Glutamatergic neuron (in vitro differentiated cells): ENCODE measurements at regions not wholly inside any gene's neighbourhood (a gene's known extent, or its start where the extent isn't known, plus 50 kb on each side); places are given as distances from the start of the nearest gene placed in this dataset.

Experiments used
- DNase-seq: peaks from one replicate; pipeline ENCODE4 v3.0.0; 2022
- H3K27ac Mint-ChIP-seq: one replicate; pipeline ENCODE4 v1.8.0; 2020; ENCODE audit warnings: mild to moderate bottlenecking, mixed read lengths, inconsistent platforms; ENCODE audit not compliant: unreplicated experiment
- H3K27me3 Mint-ChIP-seq: one replicate; pipeline ENCODE4 v1.8.0; 2020; ENCODE audit warnings: mild to moderate bottlenecking, moderate library complexity, mixed read lengths, inconsistent platforms; ENCODE audit not compliant: unreplicated experiment
- H3K36me3 Mint-ChIP-seq: one replicate; pipeline ENCODE4 v1.8.0; 2020; ENCODE audit warnings: mild to moderate bottlenecking, mixed read lengths, inconsistent platforms; ENCODE audit not compliant: unreplicated experiment
- H3K4me1 Mint-ChIP-seq: one replicate; pipeline ENCODE4 v1.8.0; 2020; ENCODE audit warnings: mild to moderate bottlenecking, low read depth, mixed read lengths, inconsistent platforms; ENCODE audit not compliant: unreplicated experiment
- H3K4me3 Mint-ChIP-seq: one replicate; pipeline ENCODE4 v1.8.0; 2020; ENCODE audit warnings: mild to moderate bottlenecking, mixed read lengths, inconsistent platforms; ENCODE audit not compliant: unreplicated experiment
- H3K9me3 Mint-ChIP-seq: one replicate; pipeline ENCODE4 v1.8.0; 2020; ENCODE audit warnings: mild to moderate bottlenecking, moderate library complexity, mixed read lengths, inconsistent platforms; ENCODE audit not compliant: unreplicated experiment
- TF ChIP-seq, protein P1 (sequence below): fragments of 200-600 bp; sonication (generic); IDR thresholded peaks from one replicate; pipeline ENCODE4 v1.5.0; 2021; ENCODE audit not compliant: partially characterized antibody, unreplicated experiment

DNA sequence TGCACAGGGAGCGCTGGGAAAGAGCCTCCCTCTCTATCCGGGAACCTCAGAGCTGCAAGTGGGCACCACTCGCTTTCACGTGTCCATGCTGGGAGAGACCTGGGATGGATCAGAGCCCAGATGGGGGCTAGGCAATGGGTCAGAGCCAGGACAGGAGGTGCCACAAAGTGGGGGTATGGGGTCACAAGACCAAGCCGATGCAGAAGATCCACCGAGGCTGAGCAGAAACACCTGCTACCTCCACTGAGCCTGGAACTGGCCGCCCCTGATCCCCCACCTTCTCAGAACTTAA lies 180.9 kb upstream of the SFSWAP start:
- no peaks in the 10 kb centered on the region for H3K9me3 Mint-ChIP-seq
- no peaks in the 10 kb centered on the region for H3K36me3 Mint-ChIP-seq
- TF ChIP-seq, protein P1, sequence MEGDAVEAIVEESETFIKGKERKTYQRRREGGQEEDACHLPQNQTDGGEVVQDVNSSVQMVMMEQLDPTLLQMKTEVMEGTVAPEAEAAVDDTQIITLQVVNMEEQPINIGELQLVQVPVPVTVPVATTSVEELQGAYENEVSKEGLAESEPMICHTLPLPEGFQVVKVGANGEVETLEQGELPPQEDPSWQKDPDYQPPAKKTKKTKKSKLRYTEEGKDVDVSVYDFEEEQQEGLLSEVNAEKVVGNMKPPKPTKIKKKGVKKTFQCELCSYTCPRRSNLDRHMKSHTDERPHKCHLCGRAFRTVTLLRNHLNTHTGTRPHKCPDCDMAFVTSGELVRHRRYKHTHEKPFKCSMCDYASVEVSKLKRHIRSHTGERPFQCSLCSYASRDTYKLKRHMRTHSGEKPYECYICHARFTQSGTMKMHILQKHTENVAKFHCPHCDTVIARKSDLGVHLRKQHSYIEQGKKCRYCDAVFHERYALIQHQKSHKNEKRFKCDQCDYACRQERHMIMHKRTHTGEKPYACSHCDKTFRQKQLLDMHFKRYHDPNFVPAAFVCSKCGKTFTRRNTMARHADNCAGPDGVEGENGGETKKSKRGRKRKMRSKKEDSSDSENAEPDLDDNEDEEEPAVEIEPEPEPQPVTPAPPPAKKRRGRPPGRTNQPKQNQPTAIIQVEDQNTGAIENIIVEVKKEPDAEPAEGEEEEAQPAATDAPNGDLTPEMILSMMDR, result no peak
- H3K4me3 Mint-ChIP-seq, result no peak overlapping the region
- no peak overlapping the region for H3K27ac Mint-ChIP-seq
- DNase-seq, result no peak
- peaks cover 5% of the 10 kb centered on the region for H3K27me3 Mint-ChIP-seq
- peaks cover 5% of the 10 kb centered on the region for H3K4me1 Mint-ChIP-seq

DNA sequence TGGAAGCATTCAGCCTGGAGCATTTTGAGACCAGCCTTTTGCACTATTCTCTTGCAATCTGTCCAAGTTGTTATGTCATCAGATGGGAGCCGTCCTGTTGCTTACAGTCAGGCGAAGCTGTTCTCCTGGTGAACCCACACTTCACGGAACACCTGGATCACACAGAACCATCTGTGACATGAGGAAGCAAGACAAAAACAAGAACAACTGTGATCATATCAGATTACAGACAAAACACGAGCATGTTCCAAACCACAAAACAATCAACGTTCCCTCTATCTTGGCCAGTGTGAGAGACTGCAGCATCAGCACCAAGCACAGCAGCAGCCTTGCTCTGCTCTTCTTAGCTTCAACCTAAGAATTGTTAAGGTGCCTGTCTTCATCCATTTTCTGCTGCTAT lies 180.5 kb upstream of the SFSWAP start:
- TF ChIP-seq, protein P1, result no peak
- H3K4me3 Mint-ChIP-seq, result no peak overlapping the region
- H3K27ac Mint-ChIP-seq, result peak overlapping the region; percentile 43
- H3K27me3 Mint-ChIP-seq, result peaks cover 5% of the 10 kb centered on the region
- no peaks in the 10 kb centered on the region for H3K9me3 Mint-ChIP-seq
- DNase-seq, result no peak
- peaks cover 5% of the 10 kb centered on the region for H3K4me1 Mint-ChIP-seq
- H3K36me3 Mint-ChIP-seq, result no peaks in the 10 kb centered on the region

DNA sequence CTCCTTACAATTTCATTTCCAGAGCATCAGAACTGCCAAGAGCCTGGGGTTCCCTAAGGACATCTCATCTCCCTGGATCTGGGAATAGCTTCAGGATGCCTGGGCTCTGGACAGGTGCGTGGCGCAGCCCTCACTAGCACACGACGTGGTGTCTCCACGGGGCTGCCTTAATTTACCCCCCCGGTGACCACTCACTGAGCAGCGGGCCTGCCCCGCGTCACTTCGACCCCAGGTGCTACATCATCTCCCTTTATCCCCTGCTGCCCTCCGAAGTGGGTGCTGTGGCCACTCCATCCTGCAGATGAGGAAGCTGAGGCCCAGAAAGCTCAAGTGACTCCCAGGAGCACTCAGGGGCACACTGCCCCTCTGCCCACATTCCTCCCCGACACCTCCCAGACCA lies 177.8 kb upstream of the SFSWAP start:
- Mint-ChIP-seq H3K4me3 (no peak overlapping the region), H3K27ac (no peak overlapping the region), H3K4me1 (peaks cover 10% of the 10 kb centered on the region), H3K9me3 (peaks cover 3% of the 10 kb centered on the region), H3K36me3 (no peaks in the 10 kb centered on the region), H3K27me3 (peaks cover 2% of the 10 kb centered on the region)
- TF ChIP-seq, protein P1, result no peak
- DNase-seq, result no peak

DNA sequence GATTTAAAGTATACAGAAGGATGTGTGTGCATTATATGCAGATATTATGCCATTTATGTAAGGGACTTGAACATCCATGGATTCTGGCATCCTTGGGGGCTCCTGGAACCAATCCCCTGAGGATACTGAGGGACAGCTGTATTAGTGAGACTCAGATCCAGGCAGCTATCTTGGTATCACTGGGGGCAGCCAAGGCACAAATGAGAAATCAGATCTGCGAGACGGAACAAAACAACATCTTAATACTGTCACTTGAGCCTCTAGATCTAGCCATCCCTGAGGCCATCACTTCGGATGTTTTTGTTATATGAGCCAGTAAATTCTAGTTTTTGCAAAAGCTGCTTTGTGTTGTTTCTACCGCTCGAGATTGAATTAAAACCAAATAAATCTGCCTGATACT lies 175.1 kb upstream of the SFSWAP start:
- Mint-ChIP-seq H3K27me3 (no peaks in the 10 kb centered on the region), H3K4me1 (peaks cover 5% of the 10 kb centered on the region), H3K4me3 (no peak overlapping the region), H3K9me3 (peaks cover 3% of the 10 kb centered on the region), H3K27ac (peak overlapping the region; percentile 18), H3K36me3 (no peaks in the 10 kb centered on the region)
- DNase-seq, result no peak
- TF ChIP-seq, protein P1, result no peak

DNA sequence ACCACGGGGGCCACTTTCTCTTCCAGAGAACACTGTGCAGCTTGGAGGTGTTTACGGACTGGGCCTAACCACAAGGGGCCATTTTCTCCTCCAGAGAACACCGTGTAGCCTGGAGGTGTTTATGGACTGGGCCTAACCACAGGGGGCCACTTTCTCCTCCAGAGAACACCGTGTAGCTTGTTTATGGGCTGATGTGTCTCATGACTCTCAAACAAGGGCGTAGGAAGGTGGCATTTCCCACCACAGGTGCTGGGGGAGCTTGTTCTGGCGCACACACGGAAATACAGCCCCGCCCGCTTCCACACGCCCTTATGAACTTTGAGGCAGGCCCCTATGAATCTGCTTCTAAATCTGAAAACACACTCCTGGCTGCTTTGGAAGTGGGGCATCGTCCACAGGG lies 174.6 kb upstream of the SFSWAP start:
- Mint-ChIP-seq H3K36me3 (no peaks in the 10 kb centered on the region), H3K9me3 (peaks cover 3% of the 10 kb centered on the region), H3K27me3 (no peaks in the 10 kb centered on the region), H3K27ac (no peak overlapping the region), H3K4me1 (peaks cover 5% of the 10 kb centered on the region), H3K4me3 (no peak overlapping the region)
- TF ChIP-seq, protein P1, result no peak
- DNase-seq, result no peak
